Mucosa of stomach (tissue), 1 donor: ENCODE measurements at regions not wholly inside any gene's neighbourhood (a gene's known extent, or its start where the extent isn't known, plus 50 kb on each side); places are given as distances from the start of the nearest gene placed in this dataset.
"Not testable (repeated sequence)": the region's sequence is repeated elsewhere in the genome, so short reads cannot be mapped to it uniquely, and the experiment has no call there.

ENCODE experiments used
- H3K27me3 ChIP-seq: one replicate; pipeline ENCODE4 v1.7.0; 2013; ENCODE audit warnings: mild to moderate bottlenecking, low read length; ENCODE audit not compliant: control insufficient read depth, insufficient read depth
- H3K36me3 ChIP-seq: one replicate; pipeline ENCODE4 v1.7.0; 2013; ENCODE audit warnings: low read length; ENCODE audit not compliant: control insufficient read depth, insufficient read depth
- H3K4me1 ChIP-seq: one replicate; pipeline ENCODE4 v1.7.0; 2013; ENCODE audit warnings: mild to moderate bottlenecking, low read length; ENCODE audit not compliant: control insufficient read depth, insufficient read depth
- H3K4me3 ChIP-seq: one replicate; pipeline ENCODE4 v1.7.0; 2013; ENCODE audit warnings: low read length
- H3K9ac ChIP-seq: one replicate; pipeline ENCODE4 v1.7.0; 2013; ENCODE audit warnings: mild to moderate bottlenecking, low read length, moderate library complexity
- H3K9me3 ChIP-seq: one replicate; pipeline ENCODE4 v1.7.0; 2013; ENCODE audit warnings: mild to moderate bottlenecking, low read length, moderate library complexity; ENCODE audit not compliant: control insufficient read depth
- donor health status: Pancreatic carcinoma.

DNA sequence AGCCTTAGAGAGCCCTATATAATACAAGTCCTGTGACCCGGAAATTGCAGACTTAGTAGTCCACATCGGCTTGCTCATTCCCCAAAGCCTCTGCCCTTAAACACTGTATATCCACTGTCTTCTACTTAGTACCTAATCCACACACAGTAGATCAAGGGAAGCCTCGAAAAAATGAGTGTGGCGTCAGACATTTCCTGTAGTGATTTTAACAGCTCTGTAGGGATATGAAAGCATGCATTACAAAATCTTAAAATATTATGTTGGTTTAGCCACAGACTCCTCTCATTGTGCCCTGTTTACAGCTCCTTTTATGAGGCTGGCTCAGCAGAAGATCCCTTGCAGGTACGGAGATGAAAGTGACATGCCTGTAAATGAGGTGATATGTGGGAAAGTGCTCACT lies 416.3 kb downstream of the LIG4 start:
- H3K4me3 ChIP-seq = no peak overlapping the region
- H3K9me3 ChIP-seq = no peaks in the 10 kb centered on the region
- H3K36me3 ChIP-seq = no peaks in the 10 kb centered on the region
- H3K9ac ChIP-seq = no peak overlapping the region
- H3K4me1 ChIP-seq = no peaks in the 10 kb centered on the region
- H3K27me3 ChIP-seq = no peaks in the 10 kb centered on the region

DNA sequence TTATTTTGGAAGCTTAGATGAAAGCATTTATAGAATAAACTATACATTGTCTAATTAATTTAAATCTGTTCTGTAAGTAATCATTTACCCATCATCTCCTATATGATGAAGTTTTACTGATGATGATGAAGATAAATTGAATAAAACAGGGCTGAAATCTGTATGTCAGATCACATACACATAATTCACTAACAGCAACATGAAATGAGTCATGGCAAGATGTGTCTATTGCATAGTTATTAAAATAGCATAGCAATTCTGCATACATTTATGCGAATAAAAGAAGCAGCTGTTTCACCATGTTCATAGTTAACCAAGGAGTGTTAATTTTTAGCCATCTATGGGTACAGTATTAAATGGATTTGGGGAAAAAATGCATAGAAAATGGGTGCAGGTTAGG lies 424.9 kb downstream of the LIG4 start:
- H3K4me1 ChIP-seq = no peaks in the 10 kb centered on the region
- H3K27me3 ChIP-seq = no peaks in the 10 kb centered on the region
- no peaks in the 10 kb centered on the region for H3K36me3 ChIP-seq
- H3K9ac ChIP-seq = no peak overlapping the region
- H3K4me3 ChIP-seq = no peak overlapping the region
- H3K9me3 ChIP-seq = no peaks in the 10 kb centered on the region

DNA sequence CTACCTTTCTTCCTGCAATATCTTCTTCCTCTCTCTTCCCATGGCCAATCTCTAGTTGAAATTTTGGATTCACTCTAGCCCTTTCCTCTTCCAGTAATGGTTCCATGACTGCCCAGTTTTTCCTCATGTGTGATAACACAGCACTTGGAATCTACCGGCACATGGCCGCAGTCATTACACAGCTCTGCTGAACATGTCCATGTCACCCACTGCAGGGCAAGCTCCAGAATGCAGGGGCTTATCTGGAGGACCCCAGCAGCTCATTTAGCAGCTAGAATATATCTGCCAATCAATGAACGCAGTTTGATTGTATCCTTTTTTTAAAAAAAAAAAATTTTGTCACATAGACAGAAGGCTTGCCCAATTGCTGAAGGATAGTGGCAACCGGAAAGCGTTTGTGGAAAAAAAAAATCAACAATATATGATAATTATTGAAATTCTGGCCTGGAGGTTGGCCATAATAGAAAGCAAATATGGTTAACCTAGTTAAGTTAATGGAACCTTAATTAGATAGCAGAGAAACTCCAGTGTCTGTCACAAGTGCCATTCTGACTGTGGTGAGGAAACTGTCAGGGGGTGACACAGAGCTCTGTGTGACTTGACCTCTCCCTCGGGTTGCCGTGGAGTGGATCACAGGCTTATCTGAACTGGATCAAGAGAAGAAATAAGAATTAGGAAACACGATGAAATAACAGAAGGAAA lies 426.7 kb downstream of the LIG4 start:
- H3K9me3 ChIP-seq = no peaks in the 10 kb centered on the region
- no peak overlapping the region for H3K4me3 ChIP-seq
- no peaks in the 10 kb centered on the region for H3K27me3 ChIP-seq
- no peak overlapping the region for H3K9ac ChIP-seq
- H3K36me3 ChIP-seq = no peaks in the 10 kb centered on the region
- no peaks in the 10 kb centered on the region for H3K4me1 ChIP-seq

DNA sequence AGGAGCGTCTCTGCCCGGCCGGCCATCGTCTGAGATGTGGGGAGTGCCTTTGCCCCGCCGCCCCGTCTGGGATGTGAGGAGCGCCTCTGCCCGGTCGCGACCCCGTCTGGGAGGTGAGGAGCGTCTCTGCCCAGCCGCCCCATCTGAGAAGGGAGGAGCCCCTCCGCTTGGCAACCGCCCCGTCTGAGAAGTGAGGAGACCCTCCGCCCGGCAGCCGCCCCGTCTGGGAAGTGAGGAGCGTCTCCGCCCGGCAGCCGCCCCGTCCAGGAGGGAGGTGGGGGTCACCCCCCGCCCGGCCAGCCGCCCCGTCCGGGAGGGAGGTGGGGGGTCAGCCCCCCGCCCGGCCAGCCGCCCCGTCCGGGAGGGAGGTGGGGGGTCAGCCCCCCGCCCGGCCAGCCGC lies 432.7 kb downstream of the LIG4 start:
- not testable (repeated sequence) for H3K36me3 ChIP-seq, H3K9me3 ChIP-seq

DNA sequence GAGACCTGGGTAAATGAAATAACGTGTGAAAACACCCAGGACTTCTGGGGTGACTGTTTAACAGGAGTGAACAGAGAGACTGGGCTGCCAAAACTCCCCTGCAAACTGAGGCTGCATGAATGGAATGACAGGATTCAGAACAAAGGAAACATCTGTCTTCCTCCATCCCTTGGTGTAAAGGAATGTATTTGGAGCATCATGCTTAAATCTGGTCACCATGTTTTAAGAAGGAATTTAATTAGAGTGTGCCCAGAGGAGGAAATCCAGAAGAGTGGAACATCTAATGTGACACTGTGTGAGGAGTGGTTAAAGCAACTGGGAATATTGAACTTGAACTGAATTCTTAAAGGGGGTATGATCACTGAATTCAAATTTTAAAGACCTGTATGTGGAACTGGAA lies 437.2 kb downstream of the LIG4 start:
- H3K9me3 ChIP-seq = no peaks in the 10 kb centered on the region
- no peaks in the 10 kb centered on the region for H3K27me3 ChIP-seq
- no peaks in the 10 kb centered on the region for H3K36me3 ChIP-seq
- H3K4me1 ChIP-seq = no peaks in the 10 kb centered on the region
- H3K9ac ChIP-seq = no peak overlapping the region
- H3K4me3 ChIP-seq = no peak overlapping the region

More for the DNA sequence above, 432.7 kb downstream of the LIG4 start:
- H3K4me3 ChIP-seq, H3K27me3 ChIP-seq, H3K9ac ChIP-seq, H3K4me1 ChIP-seq: not testable (repeated sequence)

DNA sequence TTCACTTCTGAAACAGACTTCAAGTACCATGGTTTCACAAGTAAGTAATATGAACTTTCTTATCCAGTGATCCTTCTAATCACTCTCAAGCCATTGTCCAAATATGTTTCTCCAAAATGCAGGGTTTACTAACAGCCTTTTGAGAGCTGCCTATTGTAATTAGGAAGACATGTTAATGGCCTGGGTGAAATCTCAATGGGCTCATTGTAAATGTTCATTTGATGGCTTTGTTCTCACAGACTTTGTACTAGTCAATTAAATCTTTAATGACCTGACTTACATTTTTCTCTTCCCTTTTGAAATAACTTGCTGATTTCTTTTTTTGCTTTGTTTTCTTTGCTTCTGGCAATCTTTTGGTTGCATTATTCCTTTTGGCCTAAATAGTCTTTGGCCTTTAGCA lies 444.8 kb downstream of the LIG4 start:
- Histone ChIP-seq H3K4me3 (no peak overlapping the region), H3K4me1 (no peaks in the 10 kb centered on the region), H3K9ac (no peak overlapping the region), H3K27me3 (no peaks in the 10 kb centered on the region), H3K9me3 (no peaks in the 10 kb centered on the region), H3K36me3 (no peaks in the 10 kb centered on the region)

DNA sequence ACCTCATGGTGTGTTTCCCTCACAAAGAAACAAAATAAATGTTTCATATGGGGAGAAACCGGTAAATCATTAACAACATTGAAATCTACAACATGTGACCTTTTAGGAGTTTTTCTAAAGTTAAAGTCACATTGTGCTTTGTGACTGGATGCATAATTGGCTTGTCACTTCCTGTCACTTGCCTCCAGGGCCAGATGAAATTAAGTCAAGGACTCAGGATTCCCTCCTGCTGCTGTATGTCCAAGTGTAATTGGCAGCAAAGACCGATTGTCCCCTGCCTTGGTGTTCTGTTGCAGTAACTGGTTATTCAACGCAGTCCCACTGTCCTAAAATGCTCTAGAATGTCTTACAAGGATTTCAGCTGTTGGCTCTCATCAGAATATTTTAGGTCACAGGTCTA lies 448.2 kb downstream of the LIG4 start:
- Histone ChIP-seq H3K36me3 (no peaks in the 10 kb centered on the region), H3K9me3 (no peaks in the 10 kb centered on the region), H3K4me1 (no peaks in the 10 kb centered on the region), H3K4me3 (no peak overlapping the region), H3K9ac (no peak overlapping the region), H3K27me3 (no peaks in the 10 kb centered on the region)

DNA sequence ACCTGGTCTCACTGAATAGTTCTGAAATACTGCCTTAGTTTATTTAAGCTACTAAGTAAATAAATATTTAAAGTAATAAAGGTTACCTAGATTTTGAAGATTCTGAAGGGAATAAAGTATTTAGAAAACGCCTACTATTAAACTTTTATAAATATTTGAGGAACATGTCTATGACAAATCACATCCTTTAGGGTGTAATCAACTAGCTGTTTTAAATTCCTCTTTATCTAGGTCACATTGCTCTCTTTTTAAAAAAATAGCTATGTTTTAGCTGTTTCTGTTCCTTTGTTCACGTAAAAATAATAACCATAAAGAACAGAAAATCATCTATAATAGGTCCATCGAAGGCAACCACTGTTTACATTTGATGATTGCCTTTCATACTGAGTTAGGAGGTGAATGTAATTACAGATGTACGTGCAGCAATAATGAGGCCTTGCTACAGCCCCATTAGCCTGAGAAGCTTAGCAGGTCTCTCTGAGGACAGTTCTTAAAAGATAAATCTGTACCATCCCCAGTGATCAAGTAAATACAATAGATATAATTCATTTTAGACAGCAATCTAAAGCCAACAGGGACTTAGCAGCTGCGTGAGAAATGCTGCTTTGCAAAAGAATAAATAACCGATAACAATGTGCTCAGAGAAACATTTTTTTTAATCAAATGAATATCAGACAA lies 449.5 kb downstream of the LIG4 start:
- H3K9me3 ChIP-seq = no peaks in the 10 kb centered on the region
- H3K27me3 ChIP-seq = no peaks in the 10 kb centered on the region
- no peak overlapping the region for H3K9ac ChIP-seq
- H3K4me1 ChIP-seq = no peaks in the 10 kb centered on the region
- H3K36me3 ChIP-seq = no peaks in the 10 kb centered on the region
- H3K4me3 ChIP-seq = no peak overlapping the region

DNA sequence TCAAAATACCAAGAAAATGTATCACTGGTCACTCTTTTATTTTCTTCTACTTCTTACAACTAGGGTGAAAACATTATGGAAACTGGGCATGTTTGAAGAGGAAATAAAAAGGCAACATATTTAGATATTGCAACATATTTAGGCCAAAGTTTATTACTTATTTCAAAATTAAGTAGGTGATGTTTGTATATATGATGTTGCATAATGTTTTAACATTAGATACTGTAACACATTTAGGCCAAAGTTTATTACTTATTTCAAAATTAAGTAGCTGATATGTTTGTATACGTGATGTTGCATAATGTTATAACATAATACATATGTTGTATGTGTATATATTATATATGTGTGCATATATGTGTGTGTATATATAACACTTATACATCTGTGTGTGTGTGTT lies 451.3 kb downstream of the LIG4 start:
- Histone ChIP-seq H3K36me3 (no peaks in the 10 kb centered on the region), H3K4me3 (no peak overlapping the region), H3K9ac (no peak overlapping the region), H3K27me3 (no peaks in the 10 kb centered on the region), H3K4me1 (no peaks in the 10 kb centered on the region), H3K9me3 (no peaks in the 10 kb centered on the region)

DNA sequence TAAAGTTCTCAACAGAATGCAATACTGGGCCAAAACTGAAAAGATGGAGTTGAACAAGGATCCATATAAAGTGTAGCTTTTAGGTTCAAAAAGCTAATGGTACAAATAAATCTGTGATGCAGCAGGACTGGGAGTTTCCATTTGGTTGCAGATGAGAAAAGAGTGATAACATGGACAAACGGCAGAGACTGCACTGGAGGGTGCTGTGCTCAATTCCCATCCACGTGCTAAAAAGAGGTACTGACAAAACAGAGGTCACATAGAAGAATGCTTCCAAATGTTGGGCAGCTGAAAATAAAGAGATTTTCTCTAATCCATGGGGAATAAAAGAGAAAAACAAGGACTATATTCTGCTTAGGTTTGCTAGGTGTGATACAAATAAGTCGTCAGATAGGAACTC lies 461.6 kb downstream of the LIG4 start:
- H3K27me3 ChIP-seq = no peaks in the 10 kb centered on the region
- H3K9me3 ChIP-seq = no peaks in the 10 kb centered on the region
- no peak overlapping the region for H3K9ac ChIP-seq
- no peaks in the 10 kb centered on the region for H3K36me3 ChIP-seq
- H3K4me3 ChIP-seq = no peak overlapping the region
- H3K4me1 ChIP-seq = no peaks in the 10 kb centered on the region

DNA sequence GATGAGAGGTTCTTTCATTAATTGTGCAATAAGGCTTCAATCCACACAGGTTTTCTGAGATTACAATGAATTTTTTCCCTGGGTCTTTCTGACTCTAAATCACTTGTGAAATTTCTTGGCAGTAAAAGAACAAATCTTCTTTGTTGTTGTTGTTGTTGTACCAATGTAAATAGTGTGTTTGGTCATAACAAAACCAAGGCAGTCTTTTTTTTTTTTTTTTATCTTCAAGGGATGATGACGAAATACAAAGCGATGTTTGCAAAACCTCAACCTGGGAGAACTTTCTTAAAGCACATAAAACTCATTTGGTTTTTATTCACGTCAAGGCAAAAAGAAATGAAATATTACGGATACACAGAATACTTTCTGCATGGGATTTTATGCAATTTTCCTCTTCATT lies 462.0 kb downstream of the LIG4 start:
- Histone ChIP-seq H3K9me3 (no peaks in the 10 kb centered on the region), H3K4me1 (no peaks in the 10 kb centered on the region), H3K36me3 (no peaks in the 10 kb centered on the region), H3K4me3 (no peak overlapping the region), H3K9ac (no peak overlapping the region), H3K27me3 (no peaks in the 10 kb centered on the region)

DNA sequence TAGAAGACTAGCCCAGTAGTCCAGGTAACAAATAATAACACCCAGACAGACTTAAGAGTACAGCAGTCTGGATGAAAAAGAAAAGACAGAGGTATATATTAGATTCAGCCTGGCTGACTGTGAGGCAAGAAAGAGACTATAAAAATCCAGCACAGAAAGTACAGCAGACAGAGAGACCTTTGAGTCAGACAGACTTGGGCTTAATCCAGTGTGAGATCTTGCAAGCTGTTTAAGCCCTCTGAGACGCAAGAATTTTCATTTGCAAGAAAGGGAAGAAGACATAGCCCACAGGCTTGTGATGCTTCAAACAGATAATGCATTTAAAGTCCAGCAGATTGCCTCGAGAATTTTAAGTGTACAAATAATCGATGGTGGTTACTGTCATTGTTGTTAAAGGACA lies 471.4 kb downstream of the LIG4 start:
- Histone ChIP-seq H3K27me3 (no peaks in the 10 kb centered on the region), H3K4me3 (no peak overlapping the region), H3K9ac (no peak overlapping the region), H3K9me3 (no peaks in the 10 kb centered on the region), H3K36me3 (no peaks in the 10 kb centered on the region), H3K4me1 (no peaks in the 10 kb centered on the region)
